Hepatocyte (in vitro differentiated cells): ENCODE measurements at regions not wholly inside any gene's neighbourhood (a gene's known extent, or its start where the extent isn't known, plus 50 kb on each side); places are given as distances from the start of the nearest gene placed in this dataset.

Experiments
- DNase-seq: peaks from one replicate; pipeline ENCODE4 v3.0.0-alpha.2; 2016; ENCODE audit warnings: low spot score
- H2AFZ ChIP-seq: fragments of 200-600 bp; sonication (generic); 2 replicates; pipeline ENCODE4 v1.6.0; 2016; ENCODE audit warnings: antibody characterized with exemption, mild to moderate bottlenecking
- H3K27ac ChIP-seq: fragments of 200-600 bp; sonication (generic); 2 replicates; pipeline ENCODE4 v1.5.1; 2016; ENCODE audit warnings: mild to moderate bottlenecking
- H3K27me3 ChIP-seq: fragments of 200-600 bp; sonication (generic); 2 replicates; pipeline ENCODE4 v1.6.1; 2016
- H3K36me3 ChIP-seq: fragments of 200-600 bp; sonication (generic); replicated peaks from 2 replicates; pipeline ENCODE4 v1.5.1; 2016; ENCODE audit warnings: low read depth; ENCODE audit not compliant: insufficient read depth
- H3K4me1 ChIP-seq: fragments of 200-600 bp; sonication (generic); 2 replicates; pipeline ENCODE4 v1.5.1; 2016; ENCODE audit warnings: mild to moderate bottlenecking, moderate library complexity; ENCODE audit not compliant: insufficient read depth
- H3K4me2 ChIP-seq: fragments of 200-600 bp; sonication (generic); 2 replicates; pipeline ENCODE4 v1.6.0; 2016
- H3K4me3 ChIP-seq: fragments of 200-600 bp; sonication (generic); 2 replicates; pipeline ENCODE4 v1.5.1; 2016; ENCODE audit warnings: mild to moderate bottlenecking
- H3K79me2 ChIP-seq: fragments of 200-600 bp; sonication (generic); 2 replicates; pipeline ENCODE4 v1.6.0; 2017; ENCODE audit warnings: mild to moderate bottlenecking
- H3K9me2 ChIP-seq: fragments of 200-600 bp; sonication (generic); replicated peaks from 2 replicates; pipeline ENCODE4 v1.6.0; 2017; ENCODE audit warnings: mild to moderate bottlenecking; ENCODE audit not compliant: insufficient read depth
- H3K9me3 ChIP-seq: fragments of 200-600 bp; sonication (generic); 2 replicates; pipeline ENCODE4 v1.5.1; 2016; ENCODE audit warnings: low read depth, mild to moderate bottlenecking
- H4K20me1 ChIP-seq: fragments of 200-600 bp; sonication (generic); 2 replicates; pipeline ENCODE4 v1.6.0; 2016; ENCODE audit warnings: mild to moderate bottlenecking; ENCODE audit not compliant: insufficient read depth, poor library complexity, severe bottlenecking
- EZH2 ChIP-seq: fragments of 200-600 bp; sonication (generic); IDR thresholded peaks from 2 replicates; pipeline ENCODE4 v1.6.1; 2016; ENCODE audit warnings: antibody characterized with exemption, mild to moderate bottlenecking, borderline replicate concordance
- EZH2phosphoT487 ChIP-seq: fragments of 200-600 bp; sonication (generic); IDR thresholded peaks from one replicate; pipeline ENCODE4 v1.6.1; 2018; ENCODE audit warnings: antibody characterized with exemption, mild to moderate bottlenecking, low read depth, moderate library complexity; ENCODE audit not compliant: unreplicated experiment, severe bottlenecking
- WGBS: methylation state at CpG from one replicate; pipeline ENCODE4 v1.1.6; 2016; ENCODE audit warnings: low lambda C conversion rate; ENCODE audit errors: missing lambda C conversion rate; 5-methylcytosine and 5-hydroxymethylcytosine counted together
- TF ChIP-seq, protein P1 (sequence below): fragments of 200-600 bp; sonication (generic); IDR thresholded peaks from 2 replicates; pipeline ENCODE4 v1.5.1; 2016; ENCODE audit warnings: antibody characterized with exemption, mild to moderate bottlenecking; ENCODE audit not compliant: poor library complexity

DNA sequence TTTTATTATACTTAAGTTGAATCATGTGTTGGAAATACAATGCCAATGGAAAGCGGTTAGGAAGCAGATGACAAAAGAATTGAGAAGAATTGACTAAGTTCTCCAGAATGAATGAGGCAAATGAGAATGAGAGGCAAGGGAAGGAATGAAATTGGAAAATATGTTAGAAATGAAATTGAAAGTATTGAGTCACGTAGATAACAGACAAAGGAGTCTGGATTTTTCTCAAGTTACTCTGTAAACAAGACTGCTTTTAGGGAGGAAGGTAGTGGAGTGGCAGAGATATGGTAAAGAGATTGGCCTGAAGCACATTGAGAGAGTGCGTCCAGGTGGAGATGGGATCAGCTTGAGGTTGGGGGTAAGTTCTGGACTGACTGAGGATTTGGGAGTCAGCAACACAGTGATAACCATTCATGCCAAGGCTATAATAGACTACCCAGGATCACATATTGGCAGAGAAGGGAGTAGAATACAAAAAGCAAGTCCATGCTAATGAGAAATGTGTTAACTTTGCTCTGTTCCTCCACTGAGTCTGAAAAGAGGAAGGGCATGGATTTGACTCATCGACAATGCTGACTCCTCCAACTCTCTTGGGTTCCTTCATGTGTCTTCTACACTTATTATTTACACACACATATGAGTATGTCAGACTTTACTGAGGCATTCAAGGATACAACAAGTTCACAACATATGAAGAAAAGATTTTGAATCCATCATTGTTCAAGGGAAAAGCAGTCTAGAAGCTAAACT is 814.2 kb upstream of the ZNF608 start:
- Histone ChIP-seq H2AFZ (no peak overlapping the region), H3K9me2 (no peaks in the 10 kb centered on the region), H3K9me3 (no peaks in the 10 kb centered on the region), H3K4me2 (no peak overlapping the region), H3K27ac (no peak overlapping the region), H3K4me3 (no peak overlapping the region), H3K79me2 (no peaks in the 10 kb centered on the region), H3K36me3 (no peaks in the 10 kb centered on the region), H4K20me1 (no peaks in the 10 kb centered on the region), H3K4me1 (peaks cover 14% of the 10 kb centered on the region), H3K27me3 (no peaks in the 10 kb centered on the region)
- 83% methylated on average over 4 of the region's 4 CpGs for WGBS
- DNase-seq, result no peak
- TF ChIP-seq EZH2 (no peak), EZH2phosphoT487 (no peak)
- TF ChIP-seq, protein P1, sequence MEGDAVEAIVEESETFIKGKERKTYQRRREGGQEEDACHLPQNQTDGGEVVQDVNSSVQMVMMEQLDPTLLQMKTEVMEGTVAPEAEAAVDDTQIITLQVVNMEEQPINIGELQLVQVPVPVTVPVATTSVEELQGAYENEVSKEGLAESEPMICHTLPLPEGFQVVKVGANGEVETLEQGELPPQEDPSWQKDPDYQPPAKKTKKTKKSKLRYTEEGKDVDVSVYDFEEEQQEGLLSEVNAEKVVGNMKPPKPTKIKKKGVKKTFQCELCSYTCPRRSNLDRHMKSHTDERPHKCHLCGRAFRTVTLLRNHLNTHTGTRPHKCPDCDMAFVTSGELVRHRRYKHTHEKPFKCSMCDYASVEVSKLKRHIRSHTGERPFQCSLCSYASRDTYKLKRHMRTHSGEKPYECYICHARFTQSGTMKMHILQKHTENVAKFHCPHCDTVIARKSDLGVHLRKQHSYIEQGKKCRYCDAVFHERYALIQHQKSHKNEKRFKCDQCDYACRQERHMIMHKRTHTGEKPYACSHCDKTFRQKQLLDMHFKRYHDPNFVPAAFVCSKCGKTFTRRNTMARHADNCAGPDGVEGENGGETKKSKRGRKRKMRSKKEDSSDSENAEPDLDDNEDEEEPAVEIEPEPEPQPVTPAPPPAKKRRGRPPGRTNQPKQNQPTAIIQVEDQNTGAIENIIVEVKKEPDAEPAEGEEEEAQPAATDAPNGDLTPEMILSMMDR, result no peak

DNA sequence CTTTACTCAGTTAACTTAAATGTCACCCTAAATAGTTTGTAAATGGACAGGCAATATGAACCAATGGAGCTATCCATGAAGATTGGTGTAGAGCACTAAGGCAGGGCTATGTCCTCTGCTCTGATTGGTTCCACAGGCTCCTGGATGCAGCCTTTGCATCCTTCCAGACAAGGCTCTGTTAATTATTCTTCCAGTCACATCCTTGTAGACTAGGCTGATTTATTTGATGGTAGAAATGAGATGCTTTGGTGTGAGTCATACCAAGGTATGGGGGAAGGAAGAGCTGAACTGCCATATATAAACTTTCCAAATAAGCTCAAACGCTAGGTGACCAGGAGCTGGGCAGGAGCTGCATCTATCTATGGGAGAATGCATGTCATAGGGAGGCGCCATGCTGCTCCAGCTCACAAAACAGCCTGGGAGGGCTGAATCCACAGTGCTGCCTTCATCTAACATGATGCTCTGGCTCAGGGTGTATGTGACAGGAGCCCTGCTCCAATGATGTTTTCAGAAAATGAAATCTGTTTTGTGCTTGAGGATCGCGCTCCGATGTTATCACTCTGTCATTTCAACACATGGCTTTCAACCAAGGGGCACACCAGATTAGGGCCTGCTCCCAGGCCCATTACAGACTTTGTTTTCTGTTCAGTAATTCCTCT is 818.0 kb upstream of the ZNF608 start:
- WGBS, result 97% methylated on average over 5 of the region's 5 CpGs
- no peaks in the 10 kb centered on the region for H3K27me3 ChIP-seq
- peaks cover 6% of the 10 kb centered on the region for H3K4me1 ChIP-seq
- H3K27ac ChIP-seq, result no peak overlapping the region
- no peaks in the 10 kb centered on the region for H4K20me1 ChIP-seq
- H3K36me3 ChIP-seq, result no peaks in the 10 kb centered on the region
- H2AFZ ChIP-seq, result no peak overlapping the region
- no peak overlapping the region for H3K4me2 ChIP-seq
- TF ChIP-seq EZH2phosphoT487, result no peak
- TF ChIP-seq EZH2, result no peak
- TF ChIP-seq, protein P1, result no peak
- no peaks in the 10 kb centered on the region for H3K9me2 ChIP-seq
- no peak for DNase-seq
- no peaks in the 10 kb centered on the region for H3K79me2 ChIP-seq
- H3K4me3 ChIP-seq, result no peak overlapping the region
- no peaks in the 10 kb centered on the region for H3K9me3 ChIP-seq

DNA sequence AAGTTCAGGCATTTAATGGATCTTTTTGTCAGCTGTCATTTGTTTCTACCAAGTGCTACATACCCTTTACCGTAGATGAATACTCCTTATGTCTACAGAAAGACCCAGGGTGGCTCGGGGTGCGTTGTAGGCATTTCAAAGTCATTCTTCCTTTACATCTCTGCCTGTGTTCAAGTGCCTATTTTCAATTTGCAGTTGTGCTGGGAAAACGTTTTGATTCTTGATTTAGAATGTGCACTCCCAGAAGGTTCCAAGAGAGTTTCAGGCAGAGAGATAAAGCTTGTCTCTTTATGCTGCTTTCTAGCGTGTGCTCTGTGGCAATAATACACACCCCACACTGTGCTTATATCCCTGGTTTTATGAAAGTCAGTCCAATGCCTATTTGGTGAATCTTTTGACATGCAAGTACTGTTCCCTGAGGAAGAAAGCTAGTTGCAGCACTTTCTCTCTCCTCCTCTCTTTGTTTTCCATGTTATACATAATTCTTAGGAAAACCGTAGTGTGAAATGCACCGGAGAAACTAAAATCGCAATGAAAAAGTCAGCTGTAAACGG is 828.1 kb upstream of the ZNF608 start:
- Histone ChIP-seq H4K20me1 (no peaks in the 10 kb centered on the region), H3K4me2 (no peak overlapping the region), H3K9me2 (no peaks in the 10 kb centered on the region), H3K9me3 (no peaks in the 10 kb centered on the region), H3K4me1 (peaks cover 16% of the 10 kb centered on the region), H3K4me3 (no peak overlapping the region), H3K27me3 (no peaks in the 10 kb centered on the region), H3K36me3 (no peaks in the 10 kb centered on the region), H3K27ac (no peak overlapping the region), H3K79me2 (no peaks in the 10 kb centered on the region), H2AFZ (no peak overlapping the region)
- DNase-seq, result no peak
- 80% methylated on average over 9 of the region's 9 CpGs for WGBS
- TF ChIP-seq EZH2, result no peak
- TF ChIP-seq, protein P1, result no peak
- no peak for TF ChIP-seq EZH2phosphoT487
